ENCODE measurements at regions not wholly inside any gene's neighbourhood (a gene's known extent, or its start where the extent isn't known, plus 50 kb on each side); places are given as distances from the start of the nearest gene placed in this dataset.

- FAIRE-seq (no peak), DNase-seq (ENCODE audit: insufficient read length, low spot score) (no peak)
- TF ChIP-seq POU2F2 (IDR thresholded peaks at IDR 0.05; ENCODE audit: low read depth, low read length) = no peak
- TF ChIP-seq SPI1 (IDR thresholded peaks at IDR 0.05; ENCODE audit: low read depth, low read length) = no peak
- no peak for TF ChIP-seq PAX5 (IDR thresholded peaks at IDR 0.05; ENCODE audit: insufficient read depth, low read length, severe bottlenecking)
- no peak for TF ChIP-seq POLR2AphosphoS5 (IDR thresholded peaks at IDR 0.05; ENCODE audit: low read depth, low read length)
- no peak for TF ChIP-seq POLR2A (IDR thresholded peaks at IDR 0.05; ENCODE audit: low read depth, low read length)
- TF ChIP-seq TAF1 (IDR thresholded peaks at IDR 0.05; ENCODE audit: low read depth, low read length) = no peak
Observed at GRCh38 chr1:199976496-199977144, 50.9 kb upstream of the NR5A2 start.
